Fibroblast of skin of left quadriceps (primary cell): ENCODE measurements at regions not wholly inside any gene's neighbourhood (a gene's known extent, or its start where the extent isn't known, plus 50 kb on each side); places are given as distances from the start of the nearest gene placed in this dataset.
"Not testable (repeated sequence)": the region's sequence is repeated elsewhere in the genome, so short reads cannot be mapped to it uniquely, and the experiment has no call there.

Source experiments
- DNase-seq, 2 experiments: peaks; one replicate each; pipeline ENCODE4 v3.0.0-alpha.2; 2013; ENCODE audit warnings: low read depth in 2 of 2

- DNase-seq = no peak
Observed at GRCh38 chr5:97929383-97929782, 746.3 kb upstream of the RIOK2 start.

GRCh38 chr5:97931829-97932228, 748.8 kb upstream of the RIOK2 start:
- DNase-seq = no peak

- DNase-seq = no peak
Observed at GRCh38 chr5:97936231-97936630, 753.2 kb upstream of the RIOK2 start.

- no peak for DNase-seq
Observed at GRCh38 chr5:97937846-97938245, 754.8 kb upstream of the RIOK2 start.

- no peak for DNase-seq
Observed at GRCh38 chr5:97943036-97943435, 760.0 kb upstream of the RIOK2 start.

GRCh38 chr5:97951139-97951538, 768.1 kb upstream of the RIOK2 start:
- DNase-seq = no peak

- no peak for DNase-seq
Observed at GRCh38 chr5:97955450-97955849, 772.4 kb upstream of the RIOK2 start.

GRCh38 chr5:97967292-97967691, 784.2 kb upstream of the RIOK2 start:
- no peak for DNase-seq

GRCh38 chr5:97968346-97968745, 785.3 kb upstream of the RIOK2 start:
- DNase-seq = no peak

- peak; percentile 15 to 27 for DNase-seq
Observed at GRCh38 chr5:97979740-97980139, 793.7 kb upstream of the RGMB start.

- no peak for DNase-seq
Observed at GRCh38 chr5:97980291-97980690, 793.2 kb upstream of the RGMB start.

- peak; percentile 15 to 21 for DNase-seq
Observed at GRCh38 chr5:97986069-97986468, 787.4 kb upstream of the RGMB start.

- DNase-seq = no peak
Observed at GRCh38 chr5:97991236-97991635, 782.2 kb upstream of the RGMB start.

GRCh38 chr5:97998941-97999340, 774.5 kb upstream of the RGMB start:
- DNase-seq = no peak

- peak; percentile 9 to 13 for DNase-seq
Observed at GRCh38 chr5:98004463-98004862, 769.0 kb upstream of the RGMB start.

GRCh38 chr5:98016771-98017170, 756.7 kb upstream of the RGMB start:
- DNase-seq = no peak

GRCh38 chr5:98030273-98030672, 743.2 kb upstream of the RGMB start:
- DNase-seq = not testable (repeated sequence)

GRCh38 chr5:98031036-98031435, 742.4 kb upstream of the RGMB start:
- DNase-seq = not testable (repeated sequence)

- no peak for DNase-seq
Observed at GRCh38 chr5:98031496-98031895, 742.0 kb upstream of the RGMB start.

- no peak for DNase-seq
Observed at GRCh38 chr5:98031926-98032325, 741.5 kb upstream of the RGMB start.

- no peak for DNase-seq
Observed at GRCh38 chr5:98041661-98042060, 731.8 kb upstream of the RGMB start.

- no peak for DNase-seq
Observed at GRCh38 chr5:98042521-98042920, 730.9 kb upstream of the RGMB start.

- DNase-seq = no peak
Observed at GRCh38 chr5:98042961-98043360, 730.5 kb upstream of the RGMB start.

- DNase-seq = no peak
Observed at GRCh38 chr5:98050583-98050982, 722.9 kb upstream of the RGMB start.

GRCh38 chr5:98053170-98053569, 720.3 kb upstream of the RGMB start:
- no peak for DNase-seq
